ENCODE measurements at regions not wholly inside any gene's neighbourhood (a gene's known extent, or its start where the extent isn't known, plus 50 kb on each side); places are given as distances from the start of the nearest gene placed in this dataset.
A peak's percentile ranks its signal among the peaks of the same experiment; 100 is the strongest.

- Histone ChIP-seq H3K4me2 (ENCODE audit: low read length) (no peak overlapping the region), H3K79me2 (replicated peaks; ENCODE audit: insufficient read depth, low read length) (no peaks in the 10 kb centered on the region), H3K4me3 (ENCODE audit: low read length) (peak overlapping the region; percentile 13), H3K27ac (ENCODE audit: low read length) (peak overlapping the region; percentile 70), H3K9me3 (ENCODE audit: low read length) (no peaks in the 10 kb centered on the region), H3F3A (ENCODE audit: insufficient read depth, low read length, poor library complexity, severe bottlenecking) (no peaks in the 10 kb centered on the region), H3K27me3 (ENCODE audit: insufficient read depth, low read depth, low read length) (no peaks in the 10 kb centered on the region), H3K36me3 (ENCODE audit: insufficient read depth, low read length) (no peaks in the 10 kb centered on the region), H2AFZ (ENCODE audit: low read depth, low read length) (no peak overlapping the region), H4K20me1 (ENCODE audit: insufficient read depth) (no peaks in the 10 kb centered on the region), H3K9ac (ENCODE audit: low read length) (peak overlapping the region; percentile 12), H3K9me2 (ENCODE audit: insufficient read depth, low read length) (no peaks in the 10 kb centered on the region)
- peak; percentile 81 for TF ChIP-seq EP300 (conservative IDR thresholded peaks at IDR 0.05; ENCODE audit: poor library complexity, severe bottlenecking)
- TF ChIP-seq RAD21 (conservative IDR thresholded peaks at IDR 0.05) = no peak
- TF ChIP-seq POLR2AphosphoS5 (IDR thresholded peaks at IDR 0.05) = peak; percentile 32
These were observed 116.0 kb upstream of the PUDP start for GRCh38 chrX:7263961-7264360.

- H3K9ac ChIP-seq (ENCODE audit: low read length) = no peak overlapping the region
- H2AFZ ChIP-seq (ENCODE audit: low read depth, low read length) = no peak overlapping the region
- no peaks in the 10 kb centered on the region for H3F3A ChIP-seq (ENCODE audit: insufficient read depth, low read length, poor library complexity, severe bottlenecking)
- peak overlapping the region; percentile 13 for H3K4me3 ChIP-seq (ENCODE audit: low read length)
- H4K20me1 ChIP-seq (ENCODE audit: insufficient read depth) = no peaks in the 10 kb centered on the region
- no peak overlapping the region for H3K4me2 ChIP-seq (ENCODE audit: low read length)
- no peaks in the 10 kb centered on the region for H3K79me2 ChIP-seq (replicated peaks; ENCODE audit: insufficient read depth, low read length)
- H3K9me3 ChIP-seq (ENCODE audit: low read length) = no peaks in the 10 kb centered on the region
- H3K9me2 ChIP-seq (ENCODE audit: insufficient read depth, low read length) = no peaks in the 10 kb centered on the region
- no peak for TF ChIP-seq EP300 (conservative IDR thresholded peaks at IDR 0.05; ENCODE audit: poor library complexity, severe bottlenecking)
- peak; percentile 26 for TF ChIP-seq RAD21 (conservative IDR thresholded peaks at IDR 0.05)
- peak overlapping the region; percentile 70 for H3K27ac ChIP-seq (ENCODE audit: low read length)
- H3K36me3 ChIP-seq (ENCODE audit: insufficient read depth, low read length) = no peaks in the 10 kb centered on the region
- no peaks in the 10 kb centered on the region for H3K27me3 ChIP-seq (ENCODE audit: insufficient read depth, low read depth, low read length)
These were observed 115.4 kb upstream of the PUDP start for GRCh38 chrX:7263330-7263729.

DNA sequence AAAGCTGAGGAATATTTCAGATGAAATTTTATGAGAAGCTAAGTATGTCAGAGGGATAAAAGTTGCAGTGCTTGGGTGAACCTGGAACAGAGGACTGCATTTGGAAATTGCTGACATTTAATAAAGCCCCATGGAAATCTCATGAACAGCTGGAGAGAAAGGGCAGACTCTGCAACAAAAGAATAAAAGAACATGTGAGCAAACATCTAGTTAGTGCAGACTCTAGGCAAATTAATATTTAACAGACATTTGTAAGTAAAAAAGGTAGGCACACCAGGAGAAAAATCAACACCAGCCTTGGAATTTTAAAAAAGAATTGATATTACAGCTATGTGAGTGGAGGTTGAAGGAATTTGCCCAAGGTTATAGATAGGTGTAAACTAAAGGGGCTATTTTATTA lies 114.6 kb upstream of the PUDP start:
- Histone ChIP-seq H3K9ac (ENCODE audit: low read length) (no peak overlapping the region), H3K9me2 (ENCODE audit: insufficient read depth, low read length) (no peaks in the 10 kb centered on the region), H3K27ac (ENCODE audit: low read length) (no peak overlapping the region), H3K27me3 (ENCODE audit: insufficient read depth, low read depth, low read length) (no peaks in the 10 kb centered on the region), H4K20me1 (ENCODE audit: insufficient read depth) (no peaks in the 10 kb centered on the region), H3K36me3 (ENCODE audit: insufficient read depth, low read length) (no peaks in the 10 kb centered on the region), H2AFZ (ENCODE audit: low read depth, low read length) (no peak overlapping the region), H3K79me2 (replicated peaks; ENCODE audit: insufficient read depth, low read length) (no peaks in the 10 kb centered on the region), H3F3A (ENCODE audit: insufficient read depth, low read length, poor library complexity, severe bottlenecking) (no peaks in the 10 kb centered on the region), H3K4me2 (ENCODE audit: low read length) (no peak overlapping the region), H3K4me3 (ENCODE audit: low read length) (no peak overlapping the region), H3K9me3 (ENCODE audit: low read length) (no peaks in the 10 kb centered on the region)
- TF ChIP-seq EP300 (conservative IDR thresholded peaks at IDR 0.05; ENCODE audit: poor library complexity, severe bottlenecking) (no peak), POLR2AphosphoS5 (IDR thresholded peaks at IDR 0.05) (no peak), TAF1 (IDR thresholded peaks at IDR 0.05; ENCODE audit: low read depth) (no peak), EZH2 (IDR thresholded peaks at IDR 0.05; ENCODE audit: borderline replicate concordance, insufficient read depth, low read length, poor library complexity, severe bottlenecking) (no peak), REST (IDR thresholded peaks at IDR 0.05; ENCODE audit: borderline replicate concordance) (no peak), MXI1 (conservative IDR thresholded peaks at IDR 0.05; ENCODE audit: poor library complexity, severe bottlenecking) (no peak), CTCF (IDR thresholded peaks at IDR 0.05; ENCODE audit: poor library complexity, severe bottlenecking) (no peak), RAD21 (conservative IDR thresholded peaks at IDR 0.05) (no peak)

All from neural cell (in vitro differentiated cells).